IMR-90 (cell line): ENCODE measurements at regions not wholly inside any gene's neighbourhood (a gene's known extent, or its start where the extent isn't known, plus 50 kb on each side); places are given as distances from the start of the nearest gene placed in this dataset.

Source experiments
- ATAC-seq: fragments of 200-7000 bp; cut with Tn5 transposase; 2 replicates; pipeline ENCODE4 v1.9.1; 2020; ENCODE audit warnings: low read depth, mild to moderate bottlenecking, moderate library complexity
- BruUV-seq: library from RNA; stranded (reverse); fragments of 400-500 nt; replicated peaks from 2 replicates; lab custom pipeline; 2021; lab: Mats Ljungman, UMichigan
- CTCF ChIA-PET: fragments of 300-600 bp; formaldehyde crosslinking; extraction: SDS; loops from one replicate; lab custom pipeline; 2021; ENCODE audit warnings: antibody characterized with exemption; lab: Yijun Ruan, JAX
- POLR2A ChIA-PET: fragments of 300-600 bp; sonication (Branson Sonifier 250); formaldehyde crosslinking; loops from one replicate; lab custom pipeline; 2022; ENCODE audit warnings: antibody characterized with exemption; ENCODE audit not compliant: unreplicated experiment; lab: Charles Lee
- DNase-seq: peaks from one replicate; pipeline ENCODE4 v3.0.0; 2013
- H2AFZ ChIP-seq: replicated peaks from 2 replicates; pipeline ENCODE3; 2013; ENCODE audit warnings: low read length, mild to moderate bottlenecking; ENCODE audit not compliant: poor library complexity
- H2AK5ac ChIP-seq: 2 replicates; pipeline ENCODE4 v1.6.1; 2013; ENCODE audit warnings: low read depth, low read length, inconsistent platforms
- H2AK9ac ChIP-seq: replicated peaks from 2 replicates; pipeline ENCODE3; 2013; ENCODE audit warnings: mild to moderate bottlenecking, low read depth, low read length, moderate library complexity; ENCODE audit not compliant: poor library complexity
- H2BK120ac ChIP-seq: 2 replicates; pipeline ENCODE4 v1.6.1; 2013; ENCODE audit warnings: low read depth, low read length, inconsistent platforms
- H2BK15ac ChIP-seq: 3 replicates; pipeline ENCODE4 v1.6.1; 2013; ENCODE audit warnings: low read depth, low read length, inconsistent platforms
- H2BK20ac ChIP-seq: 2 replicates; pipeline ENCODE4 v1.6.1; 2013; ENCODE audit warnings: low read depth, mild to moderate bottlenecking, inconsistent platforms, low read length, moderate library complexity
- H2BK5ac ChIP-seq: 2 replicates; pipeline ENCODE4 v1.6.1; 2013; ENCODE audit warnings: mild to moderate bottlenecking, low read depth, low read length, inconsistent platforms; ENCODE audit not compliant: poor library complexity, severe bottlenecking
- H3K14ac ChIP-seq: replicated peaks from 2 replicates; pipeline ENCODE4 v1.6.1; 2013; ENCODE audit warnings: low read depth, low read length, inconsistent platforms
- H3K18ac ChIP-seq: 2 replicates; pipeline ENCODE4 v1.6.1; 2013; ENCODE audit warnings: low read depth, low read length, control low read depth
- H3K23ac ChIP-seq: 2 replicates; pipeline ENCODE4 v1.6.1; 2013; ENCODE audit warnings: low read depth, low read length, inconsistent platforms
- H3K27ac ChIP-seq: 2 replicates; pipeline ENCODE4 v1.5.1; 2013; ENCODE audit warnings: mild to moderate bottlenecking, control low read depth, low read length; ENCODE audit not compliant: insufficient read depth
- H3K27me3 ChIP-seq: 2 replicates; pipeline ENCODE4 v1.6.1; 2013; ENCODE audit warnings: low read length; ENCODE audit not compliant: control insufficient read depth, insufficient read depth
- H3K36me3 ChIP-seq: 2 replicates; pipeline ENCODE4 v1.6.1; 2013; ENCODE audit warnings: low read length, mixed read lengths; ENCODE audit not compliant: control insufficient read depth, insufficient read depth
- H3K4ac ChIP-seq: 2 replicates; pipeline ENCODE4 v1.6.1; 2013; ENCODE audit warnings: low read depth, low read length, inconsistent platforms
- H3K4me1 ChIP-seq: 2 replicates; pipeline ENCODE4 v1.6.1; 2013; ENCODE audit warnings: low read length, mixed read lengths; ENCODE audit not compliant: control insufficient read depth, insufficient read depth
- H3K4me2 ChIP-seq: 2 replicates; pipeline ENCODE4 v1.6.1; 2013; ENCODE audit warnings: low read depth, mild to moderate bottlenecking, control low read depth, low read length, moderate library complexity
- H3K4me3 ChIP-seq: 2 replicates; pipeline ENCODE4 v1.5.1; 2013; ENCODE audit warnings: low read depth, mild to moderate bottlenecking, control low read depth, low read length, moderate library complexity; ENCODE audit not compliant: insufficient read depth
- H3K56ac ChIP-seq: 2 replicates; pipeline ENCODE4 v1.6.1; 2013; ENCODE audit warnings: low read length, inconsistent platforms; ENCODE audit not compliant: insufficient read depth; ENCODE audit errors: extremely low read depth
- H3K79me1 ChIP-seq, 2 experiments: 2 replicates each; pipeline ENCODE4 v1.6.1; 2013; ENCODE audit warnings: low read length in 2 of 2, inconsistent platforms in 1 of 2, low read depth in 1 of 2
- H3K9ac ChIP-seq: 2 replicates; pipeline ENCODE4 v1.6.1; 2013; ENCODE audit warnings: low read depth, low read length, control low read depth
- H3K9me1 ChIP-seq: 2 replicates; pipeline ENCODE4 v1.6.1; 2013; ENCODE audit warnings: low read length, inconsistent platforms; ENCODE audit not compliant: insufficient read depth
- H3K9me3 ChIP-seq: 2 replicates; pipeline ENCODE4 v1.6.1; 2013; ENCODE audit warnings: low read length; ENCODE audit not compliant: control insufficient read depth, insufficient read depth
- H4K20me1 ChIP-seq: 2 replicates; pipeline ENCODE4 v1.6.1; 2013; ENCODE audit warnings: low read length, inconsistent platforms; ENCODE audit not compliant: insufficient read depth
- H4K5ac ChIP-seq: 2 replicates; pipeline ENCODE4 v1.6.1; 2013; ENCODE audit warnings: mild to moderate bottlenecking, low read depth, low read length, control low read depth
- H4K8ac ChIP-seq, 2 experiments: 2 replicates each; pipeline ENCODE4 v1.6.1; 2013; ENCODE audit warnings: low read depth in 2 of 2, low read length in 2 of 2, control low read depth in 1 of 2, inconsistent platforms in 1 of 2
- H4K91ac ChIP-seq: 2 replicates; pipeline ENCODE4 v1.6.1; 2013; ENCODE audit warnings: low read depth, low read length, inconsistent platforms; ENCODE audit not compliant: insufficient read depth
- CEBPB ChIP-seq: IDR thresholded peaks from 2 replicates; pipeline ENCODE4 v1.6.1; 2012; ENCODE audit warnings: low read depth, low read length, improper control_type of control experiment
- ELK1 ChIP-seq: fragments of 150-350 bp; IDR thresholded peaks from 2 replicates; pipeline ENCODE4 v1.6.1; 2016; ENCODE audit warnings: low read depth, mild to moderate bottlenecking, low read length, moderate library complexity, borderline replicate concordance
- MAZ ChIP-seq: IDR thresholded peaks from 2 replicates; pipeline ENCODE4 v1.6.1; 2012; ENCODE audit warnings: low read depth, mild to moderate bottlenecking, low read length, improper control_type of control experiment, moderate library complexity, borderline replicate concordance
- MXI1 ChIP-seq: IDR thresholded peaks from 2 replicates; pipeline ENCODE4 v1.6.1; 2012; ENCODE audit warnings: low read depth, mild to moderate bottlenecking, low read length, moderate library complexity, borderline replicate concordance
- RCOR1 ChIP-seq: IDR thresholded peaks from 2 replicates; pipeline ENCODE4 v1.6.1; 2012; ENCODE audit warnings: mild to moderate bottlenecking, low read length, improper control_type of control experiment; ENCODE audit not compliant: insufficient replicate concordance
- USF2 ChIP-seq: fragments of 150-350 bp; IDR thresholded peaks from 2 replicates; pipeline ENCODE4 v1.6.1; 2017; ENCODE audit warnings: mild to moderate bottlenecking, antibody characterized with exemption, low read length, low read depth
- WGBS, 2 experiments: methylation state at CpG; one replicate each; pipeline versions ENCODE4 v1.1.5 to v1.1.7; 2013; ENCODE audit warnings: missing lambda C conversion rate in 2 of 2; ENCODE audit not compliant: insufficient read length in 1 of 2; ENCODE audit errors: extremely low coverage in 2 of 2; 5-methylcytosine and 5-hydroxymethylcytosine counted together
- dilution Hi-C: fragments of 300-500 bp; cut with HindIII; formaldehyde crosslinking; loops from one replicate; pipeline ENCODE4 v1.14.3; 2018; ENCODE audit warnings: low sequenced_read_pairs; ENCODE audit not compliant: unreplicated experiment
- in situ Hi-C: fragments of 300-500 bp; cut with MboI; formaldehyde crosslinking; loops from 3 replicates; pipeline ENCODE4 v1.14.3; 2019; ENCODE audit warnings: low sequenced_read_pairs, inconsistent platforms, mixed read lengths
- intact Hi-C: fragments of 100-400 bp; cut with micrococcal nuclease; formaldehyde crosslinking; loops from 2 replicates; pipeline ENCODE4 v1.10.0; 2022

GRCh38 chr3:124532071-124532470, 198.2 kb upstream of the UMPS start:
- Histone ChIP-seq H3K18ac (no peak overlapping the region), H4K5ac (no peak overlapping the region), H3K14ac (no peak overlapping the region), H3K4me1 (no peaks in the 10 kb centered on the region), H3K4me3 (no peak overlapping the region), H3K79me1 (no peaks in the 10 kb centered on the region), H2AK9ac (no peak overlapping the region), H3K23ac (no peak overlapping the region), H3K4me2 (no peak overlapping the region), H2BK5ac (no peak overlapping the region), H2AFZ (no peak overlapping the region), H3K36me3 (no peaks in the 10 kb centered on the region), H3K4ac (no peak overlapping the region), H3K27ac (no peak overlapping the region), H2AK5ac (no peak overlapping the region), H3K27me3 (peaks cover 6% of the 10 kb centered on the region), H4K20me1 (no peaks in the 10 kb centered on the region), H2BK120ac (no peak overlapping the region), H2BK15ac (no peak overlapping the region), H3K9ac (no peak overlapping the region), H2BK20ac (no peak overlapping the region), H4K91ac (no peak overlapping the region), H4K8ac (no peak overlapping the region), H3K9me3 (no peaks in the 10 kb centered on the region), H3K56ac (no peak overlapping the region), H3K9me1 (no peaks in the 10 kb centered on the region)
- no CpG with 5 or more reads among the region's 1 CpG for WGBS, 2 experiments
- intact Hi-C loops = no loop called here
- dilution Hi-C loops = no loop called here
- ATAC-seq (no peak), DNase-seq (peak; percentile 21)
- BruUV-seq = no TSS peak
- ChIA-PET POLR2A (no interaction called here), CTCF (interaction anchor here (0.6 kb wide), 1 partner anchor 873 kb away, joined by 3 read pairs; no protein-coding TSS in a partner anchor)
- in situ Hi-C loops = no loop called here
- TF ChIP-seq ELK1 (no peak), RCOR1 (no peak), MAZ (no peak), MXI1 (no peak), CEBPB (no peak), USF2 (no peak)
